ENCODE measurements at regions not wholly inside any gene's neighbourhood (a gene's known extent, or its start where the extent isn't known, plus 50 kb on each side); places are given as distances from the start of the nearest gene placed in this dataset.

- intact Hi-C loops (cut with micrococcal nuclease), result no loop called here
These were observed 643.9 kb upstream of the ZNF608 start for GRCh38 chr5:125390326-125390725.

GRCh38 chr5:125393221-125393815 is 646.9 kb upstream of the ZNF608 start:
- no peak for TF ChIP-seq EZH2phosphoT487 (IDR thresholded peaks at IDR 0.05; ENCODE audit: borderline replicate concordance, low read length)
- TF ChIP-seq EZH2 (IDR thresholded peaks at IDR 0.05; ENCODE audit: low read length, unreplicated experiment), result no peak
- no peak for TF ChIP-seq CTCF (conservative IDR thresholded peaks at IDR 0.05; ENCODE audit: low read depth, low read length)
- H4K20me1 ChIP-seq (ENCODE audit: low read length), result no peaks in the 10 kb centered on the region
- CTCF ChIA-PET, result no interaction called here
- POLR2A ChIA-PET (ENCODE audit: unreplicated experiment), result no interaction called here
- peaks cover 13% of the 10 kb centered on the region for H3K4me1 ChIP-seq (ENCODE audit: insufficient read depth, low read length)
- no peaks in the 10 kb centered on the region for H3K79me2 ChIP-seq (ENCODE audit: low read length)
- ATAC-seq (no peak), DNase-seq (no peak)
- no peak overlapping the region for H3K9ac ChIP-seq (ENCODE audit: low read length)
- H3K9me3 ChIP-seq (ENCODE audit: low read length), result no peaks in the 10 kb centered on the region
- no peaks in the 10 kb centered on the region for H3K27me3 ChIP-seq (ENCODE audit: low read length)
- H3K9me2 ChIP-seq (replicated peaks; ENCODE audit: low read length), result no peaks in the 10 kb centered on the region
- no peak overlapping the region for H3K4me3 ChIP-seq (ENCODE audit: low read length)
- no peak overlapping the region for H3K27ac ChIP-seq (ENCODE audit: low read length)
- BruUV-seq (replicated peaks), result no TSS peak
- H3K4me2 ChIP-seq (ENCODE audit: low read length), result no peak overlapping the region
- no peak overlapping the region for H2AFZ ChIP-seq (ENCODE audit: low read length)
- no peaks in the 10 kb centered on the region for H3K36me3 ChIP-seq (ENCODE audit: low read depth, low read length)
- H3F3A ChIP-seq (ENCODE audit: low read length, unreplicated experiment), result no peaks in the 10 kb centered on the region
- intact Hi-C loops (cut with micrococcal nuclease), result no loop called here

More at GRCh38 chr5:125390326-125390725, 643.9 kb upstream of the ZNF608 start:
- ChIA-PET POLR2A (ENCODE audit: unreplicated experiment) (no interaction called here), CTCF (no interaction called here)
- Histone ChIP-seq H3K4me3 (ENCODE audit: low read length) (no peak overlapping the region), H3K79me2 (ENCODE audit: low read length) (no peaks in the 10 kb centered on the region), H3K4me2 (ENCODE audit: low read length) (no peak overlapping the region), H3K9ac (ENCODE audit: low read length) (no peak overlapping the region), H3F3A (ENCODE audit: low read length, unreplicated experiment) (no peaks in the 10 kb centered on the region), H3K27me3 (ENCODE audit: low read length) (no peaks in the 10 kb centered on the region), H3K9me3 (ENCODE audit: low read length) (no peaks in the 10 kb centered on the region), H3K27ac (ENCODE audit: low read length) (no peak overlapping the region), H2AFZ (ENCODE audit: low read length) (no peak overlapping the region), H4K20me1 (ENCODE audit: low read length) (no peaks in the 10 kb centered on the region), H3K4me1 (ENCODE audit: insufficient read depth, low read length) (peaks cover 13% of the 10 kb centered on the region), H3K9me2 (replicated peaks; ENCODE audit: low read length) (no peaks in the 10 kb centered on the region), H3K36me3 (ENCODE audit: low read depth, low read length) (no peaks in the 10 kb centered on the region)
- TF ChIP-seq EZH2phosphoT487 (IDR thresholded peaks at IDR 0.05; ENCODE audit: borderline replicate concordance, low read length) (no peak), CTCF (conservative IDR thresholded peaks at IDR 0.05; ENCODE audit: low read depth, low read length) (no peak)
- BruUV-seq (replicated peaks), result no TSS peak
- ATAC-seq (no peak), DNase-seq (no peak)

GRCh38 chr5:125394661-125395280 is 648.3 kb upstream of the ZNF608 start:
- CTCF ChIA-PET, result no interaction called here
- H2AFZ ChIP-seq (ENCODE audit: low read length), result no peak overlapping the region; the same call in 1 of the 2 replicates
- peak; percentile 93 for ATAC-seq
- H3K79me2 ChIP-seq (ENCODE audit: low read length), result no peaks in the 10 kb centered on the region
- TF ChIP-seq CTCF (conservative IDR thresholded peaks at IDR 0.05; ENCODE audit: low read depth, low read length), result no peak
- TF ChIP-seq EZH2phosphoT487 (IDR thresholded peaks at IDR 0.05; ENCODE audit: borderline replicate concordance, low read length), result no peak
- no peak for TF ChIP-seq EZH2 (IDR thresholded peaks at IDR 0.05; ENCODE audit: low read length, unreplicated experiment)
- no peaks in the 10 kb centered on the region for H3K36me3 ChIP-seq (ENCODE audit: low read depth, low read length)
- DNase-seq, result peak; percentile 57
- no peaks in the 10 kb centered on the region for H3F3A ChIP-seq (ENCODE audit: low read length, unreplicated experiment)
- H3K9me2 ChIP-seq (replicated peaks; ENCODE audit: low read length), result no peaks in the 10 kb centered on the region
- POLR2A ChIA-PET (ENCODE audit: unreplicated experiment), result interaction anchor here (0.5 to 1.0 kb wide), 2 partner anchors 9 to 14 kb away, joined by 3 to 11 read pairs; no protein-coding TSS in a partner anchor
- peak overlapping the region; percentile 6; the same call in 1 of the 2 replicates for H3K4me2 ChIP-seq (ENCODE audit: low read length)
- no peak overlapping the region for H3K4me3 ChIP-seq (ENCODE audit: low read length)
- BruUV-seq (replicated peaks), result no TSS peak
- H3K4me1 ChIP-seq (ENCODE audit: insufficient read depth, low read length), result peaks cover 13% of the 10 kb centered on the region
- H3K9ac ChIP-seq (ENCODE audit: low read length), result no peak overlapping the region
- no peaks in the 10 kb centered on the region for H4K20me1 ChIP-seq (ENCODE audit: low read length)
- intact Hi-C loops (cut with micrococcal nuclease), result no loop called here
- no peaks in the 10 kb centered on the region for H3K9me3 ChIP-seq (ENCODE audit: low read length)
- H3K27me3 ChIP-seq (ENCODE audit: low read length), result no peaks in the 10 kb centered on the region
- H3K27ac ChIP-seq (ENCODE audit: low read length), result peak overlapping the region; percentile 55
